ENCODE measurements at regions not wholly inside any gene's neighbourhood (a gene's known extent, or its start where the extent isn't known, plus 50 kb on each side); places are given as distances from the start of the nearest gene placed in this dataset.
"Not testable (repeated sequence)": the region's sequence is repeated elsewhere in the genome, so short reads cannot be mapped to it uniquely, and the experiment has no call there.

DNA sequence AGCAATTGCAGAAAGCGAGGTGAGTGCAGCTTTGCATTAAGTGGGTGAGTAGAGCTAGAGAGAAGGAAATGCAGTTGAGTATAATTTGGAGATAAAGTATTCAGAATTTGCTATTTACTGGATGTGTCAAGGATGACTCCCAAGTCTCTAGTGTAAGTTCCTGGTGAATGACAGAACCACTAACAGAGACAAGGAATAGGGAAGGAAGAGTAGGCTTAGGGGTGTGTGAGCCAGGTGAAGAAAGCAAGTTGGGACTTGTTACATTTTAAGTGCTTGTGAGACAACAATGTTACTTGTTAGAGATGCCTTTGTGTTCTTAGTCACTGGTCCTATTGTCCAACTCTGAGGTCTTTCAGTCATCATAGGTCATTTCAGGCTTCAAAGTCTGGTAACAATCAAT is 70.8 kb downstream of the TBC1D26 start:
- DNase-seq (ENCODE audit: low read depth, low spot score); in situ Hi-C loops (cut with HindIII; ENCODE audit: low pct_unique_long_range_greater_than_20kb, low sequenced_read_pairs): not testable (repeated sequence)

DNA sequence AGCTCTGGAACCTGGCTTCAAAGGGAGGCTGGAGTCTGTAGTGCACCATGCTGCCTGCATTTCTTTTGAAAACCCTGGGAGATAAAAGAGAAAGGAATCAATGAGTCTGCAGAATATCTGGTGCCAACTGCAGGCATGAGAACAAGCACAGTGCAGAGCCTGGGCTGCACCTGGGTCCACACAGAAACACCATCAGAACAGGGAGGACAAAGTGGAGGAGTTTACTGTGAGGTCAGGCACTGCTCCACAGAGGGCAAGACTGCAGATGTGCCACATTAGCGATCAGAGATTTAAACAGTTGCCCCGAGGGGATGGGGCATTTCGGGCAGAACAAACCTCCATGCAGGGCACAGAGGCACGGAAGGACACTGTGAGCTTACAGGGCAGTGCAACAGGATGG is 74.7 kb downstream of the TBC1D26 start:
- DNase-seq (ENCODE audit: low read depth, low spot score); in situ Hi-C loops (cut with HindIII; ENCODE audit: low pct_unique_long_range_greater_than_20kb, low sequenced_read_pairs): not testable (repeated sequence)

DNA sequence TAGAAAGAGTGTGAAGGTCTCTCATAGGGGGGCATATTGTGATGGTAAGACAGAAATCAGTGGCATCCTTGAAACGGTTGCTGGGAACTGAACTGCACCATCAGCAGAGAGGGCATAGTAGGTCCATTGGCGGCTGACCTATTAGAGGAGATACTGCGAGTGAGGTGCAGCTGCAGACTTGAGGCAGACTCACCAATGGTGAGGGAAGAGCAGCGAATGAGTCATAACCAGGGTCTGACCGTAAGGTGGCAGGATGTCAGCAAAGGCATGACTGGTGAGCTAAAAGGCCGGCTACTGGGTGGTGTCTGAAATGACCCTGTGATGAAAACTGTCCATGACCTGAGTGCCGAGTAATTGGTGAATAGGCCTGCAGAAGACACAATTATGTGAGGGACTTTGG is 81.3 kb downstream of the TBC1D26 start:
- in situ Hi-C loops (cut with HindIII; ENCODE audit: low pct_unique_long_range_greater_than_20kb, low sequenced_read_pairs); DNase-seq (ENCODE audit: low read depth, low spot score): not testable (repeated sequence)

DNA sequence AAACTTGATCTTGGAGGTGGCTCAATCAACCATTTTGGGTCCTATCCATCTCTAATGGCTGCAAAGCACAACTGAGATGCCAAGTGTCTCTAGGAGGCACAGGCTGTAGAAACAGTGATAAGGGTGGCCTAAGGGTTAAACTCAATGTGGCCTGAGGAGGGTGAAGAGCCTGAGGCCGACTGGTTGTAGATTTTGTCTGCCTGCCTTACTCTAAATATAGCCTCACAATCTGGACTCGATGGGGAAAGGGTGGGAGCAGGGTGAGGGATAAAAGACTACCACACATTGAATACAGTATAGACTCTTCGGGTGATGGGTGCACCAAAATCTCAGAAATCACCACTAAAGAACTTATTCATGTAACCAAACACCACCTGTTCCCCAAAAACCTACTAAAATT is 81.9 kb downstream of the TBC1D26 start:
- DNase-seq (ENCODE audit: low read depth, low spot score); in situ Hi-C loops (cut with HindIII; ENCODE audit: low pct_unique_long_range_greater_than_20kb, low sequenced_read_pairs): not testable (repeated sequence)

DNA sequence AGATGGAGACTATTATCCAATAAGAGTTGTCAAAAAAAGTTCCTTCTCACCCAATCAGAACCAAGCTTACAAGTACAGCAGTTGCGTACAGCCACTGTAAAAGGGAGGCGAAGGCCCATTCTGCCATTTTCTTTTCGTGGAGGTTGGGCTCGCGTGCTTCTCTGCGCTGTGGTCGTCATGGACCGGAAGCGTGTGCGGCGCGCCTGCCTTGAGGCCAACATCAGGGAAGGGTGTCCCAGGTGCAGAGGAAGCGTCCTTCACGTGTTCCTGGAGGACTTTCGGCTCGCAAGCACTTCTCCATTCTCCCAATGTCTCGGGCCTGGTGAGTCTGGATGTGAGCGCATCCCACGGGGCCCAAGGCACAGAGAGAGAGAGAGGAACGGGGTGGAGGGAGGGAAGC is 85.8 kb downstream of the TBC1D26 start:
- in situ Hi-C loops (cut with HindIII; ENCODE audit: low pct_unique_long_range_greater_than_20kb, low sequenced_read_pairs); DNase-seq (ENCODE audit: low read depth, low spot score): not testable (repeated sequence)

DNA sequence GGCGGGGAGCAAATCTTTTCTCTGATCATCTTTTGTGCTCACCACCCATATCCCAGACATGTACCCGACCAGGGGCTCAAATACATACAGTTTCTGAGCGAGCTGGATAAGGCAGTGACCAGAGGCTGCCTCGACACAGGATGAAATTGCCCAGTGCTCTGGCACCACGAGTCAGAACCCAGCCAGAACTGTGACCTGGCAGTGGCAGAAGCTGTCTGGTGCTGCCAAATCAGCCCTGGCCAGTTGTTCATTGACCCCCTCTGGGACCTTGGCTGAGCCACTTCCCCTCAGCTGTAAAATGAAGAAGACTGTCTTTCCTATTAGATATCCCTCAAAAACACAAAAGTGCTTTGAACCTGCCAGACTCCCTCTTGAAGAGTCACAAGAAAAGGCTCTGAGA is 90.2 kb downstream of the TBC1D26 start:
- DNase-seq (ENCODE audit: low read depth, low spot score); in situ Hi-C loops (cut with HindIII; ENCODE audit: low pct_unique_long_range_greater_than_20kb, low sequenced_read_pairs): not testable (repeated sequence)

DNA sequence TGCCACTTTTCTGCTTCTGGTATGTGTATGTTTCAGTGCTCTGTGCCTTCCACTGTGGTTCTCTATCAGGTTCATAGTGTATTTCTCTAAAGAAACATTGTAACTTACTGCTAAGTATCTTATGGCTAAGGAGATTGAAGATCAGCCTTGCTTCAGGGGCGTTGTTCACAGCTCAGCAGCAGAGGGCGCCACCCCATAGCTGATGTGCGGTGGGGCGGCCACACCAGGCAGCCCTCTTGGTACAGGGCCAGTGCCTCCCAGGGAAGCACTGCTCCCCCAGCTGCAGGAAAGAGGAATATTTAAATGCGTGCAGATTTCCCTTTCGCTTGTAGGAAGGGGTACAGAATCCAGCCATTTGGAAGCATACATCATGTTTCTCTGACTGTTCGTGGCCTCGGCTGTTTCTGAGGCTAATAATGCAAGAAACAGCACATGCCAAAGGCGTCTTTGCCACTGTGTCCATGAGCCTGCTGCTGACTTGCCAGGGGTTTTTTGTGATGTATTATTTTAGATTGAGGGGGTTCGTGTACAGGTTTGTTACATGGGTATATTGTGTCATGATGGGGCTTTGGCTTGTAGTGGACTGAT is 96.7 kb downstream of the TBC1D26 start:
- in situ Hi-C loops (cut with HindIII; ENCODE audit: low pct_unique_long_range_greater_than_20kb, low sequenced_read_pairs) = not testable (repeated sequence)
- DNase-seq (ENCODE audit: low read depth, low spot score) = peak; percentile 77

DNA sequence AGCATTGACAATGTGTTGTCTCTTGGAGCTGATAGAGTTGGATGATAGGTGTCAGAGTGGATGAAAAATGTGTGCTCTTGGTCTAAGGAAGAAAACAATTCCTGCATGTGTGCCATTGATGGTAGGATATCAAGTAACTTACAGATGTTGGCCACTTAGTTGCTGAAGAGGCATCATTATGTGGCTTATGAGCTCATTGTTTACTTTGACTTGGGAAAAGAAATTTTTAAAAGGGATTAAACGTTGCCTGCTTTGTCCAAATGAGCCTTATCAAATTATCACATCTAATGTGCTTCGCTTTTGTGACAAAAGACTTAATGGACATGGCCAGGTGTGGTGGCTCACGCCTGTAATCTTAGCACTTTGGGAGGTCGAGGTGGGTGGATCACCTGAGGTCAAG is 98.1 kb downstream of the TBC1D26 start:
- DNase-seq (ENCODE audit: low read depth, low spot score); in situ Hi-C loops (cut with HindIII; ENCODE audit: low pct_unique_long_range_greater_than_20kb, low sequenced_read_pairs): not testable (repeated sequence)

DNA sequence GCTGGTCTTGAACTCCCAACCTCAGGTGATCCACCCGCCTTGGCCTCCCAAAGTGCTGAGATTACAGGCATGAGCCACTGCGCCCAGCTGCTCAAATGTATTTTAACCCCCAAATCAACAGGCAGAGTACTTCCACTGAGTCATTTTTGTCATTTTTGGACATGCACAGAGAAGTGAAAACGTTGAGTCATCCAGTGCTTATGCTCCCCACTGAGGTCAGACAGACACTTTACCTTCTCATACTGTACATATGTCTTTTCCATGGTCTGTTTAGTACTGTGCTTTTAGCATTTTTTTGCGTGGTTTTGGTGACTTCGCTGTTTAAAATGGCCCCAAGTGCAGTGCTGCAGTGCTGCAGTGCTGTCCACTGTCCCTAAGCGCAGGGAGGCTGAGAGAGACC is 99.1 kb downstream of the TBC1D26 start:
- in situ Hi-C loops (cut with HindIII; ENCODE audit: low pct_unique_long_range_greater_than_20kb, low sequenced_read_pairs) = not testable (repeated sequence)

DNA sequence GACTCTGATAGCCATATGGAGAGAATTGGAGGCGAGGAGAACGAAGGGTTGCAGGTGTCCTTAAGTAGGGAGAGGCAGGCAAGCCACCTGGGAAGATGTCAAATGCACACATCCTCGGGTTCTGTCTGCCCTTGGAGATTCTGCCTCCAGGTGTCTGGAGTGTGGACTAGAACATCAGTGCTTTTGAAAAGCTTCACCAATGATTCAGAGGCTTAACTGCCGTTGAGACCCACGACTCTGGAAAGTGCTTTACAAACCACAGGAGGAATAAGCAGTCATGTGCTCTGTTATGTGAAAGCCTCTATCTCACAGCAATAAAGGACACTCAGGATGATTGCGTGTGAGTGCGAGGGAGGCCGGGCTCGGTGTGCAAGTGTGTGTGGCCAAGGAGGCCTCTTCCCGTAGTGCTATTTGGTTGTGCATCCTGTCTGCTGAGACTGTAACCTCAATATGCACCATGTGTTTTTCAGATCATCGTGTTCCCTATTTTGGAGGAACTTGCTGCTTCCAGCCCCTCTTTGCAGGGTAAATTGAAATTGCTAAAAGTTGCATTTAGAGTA is 100.9 kb downstream of the TBC1D26 start:
- in situ Hi-C loops (cut with HindIII; ENCODE audit: low pct_unique_long_range_greater_than_20kb, low sequenced_read_pairs); DNase-seq (ENCODE audit: low read depth, low spot score): not testable (repeated sequence)

More for the DNA sequence above, 99.1 kb downstream of the TBC1D26 start:
- not testable (repeated sequence) for DNase-seq (ENCODE audit: low read depth, low spot score)

DNA sequence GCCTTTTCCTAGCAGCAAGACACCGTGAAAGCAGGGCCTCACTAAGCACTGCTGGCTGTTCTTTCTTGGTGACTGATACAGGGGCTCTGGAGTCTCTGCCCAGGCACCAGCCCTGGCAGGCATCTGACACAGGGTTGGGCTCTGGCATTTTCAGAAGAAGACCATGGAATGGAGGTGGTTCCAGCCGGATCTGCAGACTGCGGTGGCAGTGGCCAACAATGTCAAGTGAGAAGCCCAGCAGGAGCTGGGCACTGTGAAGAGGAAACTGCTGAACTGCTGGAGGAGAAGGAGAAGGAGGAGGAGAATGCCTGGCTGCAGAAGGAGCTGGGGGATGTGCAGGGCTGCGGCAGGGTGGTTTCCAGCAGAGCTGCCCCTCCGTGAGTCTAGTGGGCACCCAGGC is 101.8 kb downstream of the TBC1D26 start:
- in situ Hi-C loops (cut with HindIII; ENCODE audit: low pct_unique_long_range_greater_than_20kb, low sequenced_read_pairs); DNase-seq (ENCODE audit: low read depth, low spot score): not testable (repeated sequence)

DNA sequence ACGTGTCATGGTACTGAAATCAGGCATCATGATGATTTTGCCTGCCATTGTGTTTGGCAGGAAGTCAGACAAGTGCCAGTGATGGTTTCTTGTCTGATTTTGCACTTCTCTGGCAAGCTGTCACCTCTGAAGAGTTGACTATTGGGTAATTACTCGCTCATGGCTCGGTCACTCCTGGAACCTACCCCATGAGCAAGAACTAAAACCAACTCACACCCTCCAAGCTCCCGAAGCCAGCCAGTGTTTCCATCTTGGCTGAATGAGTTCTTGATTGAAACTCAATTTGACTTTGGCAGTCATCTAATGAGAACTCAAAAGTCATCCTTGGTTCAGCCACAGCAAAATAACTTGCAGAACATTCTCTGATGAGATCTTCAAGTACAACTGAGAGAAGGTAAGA is 103.4 kb downstream of the TBC1D26 start:
- in situ Hi-C loops (cut with HindIII; ENCODE audit: low pct_unique_long_range_greater_than_20kb, low sequenced_read_pairs); DNase-seq (ENCODE audit: low read depth, low spot score): not testable (repeated sequence)

DNA sequence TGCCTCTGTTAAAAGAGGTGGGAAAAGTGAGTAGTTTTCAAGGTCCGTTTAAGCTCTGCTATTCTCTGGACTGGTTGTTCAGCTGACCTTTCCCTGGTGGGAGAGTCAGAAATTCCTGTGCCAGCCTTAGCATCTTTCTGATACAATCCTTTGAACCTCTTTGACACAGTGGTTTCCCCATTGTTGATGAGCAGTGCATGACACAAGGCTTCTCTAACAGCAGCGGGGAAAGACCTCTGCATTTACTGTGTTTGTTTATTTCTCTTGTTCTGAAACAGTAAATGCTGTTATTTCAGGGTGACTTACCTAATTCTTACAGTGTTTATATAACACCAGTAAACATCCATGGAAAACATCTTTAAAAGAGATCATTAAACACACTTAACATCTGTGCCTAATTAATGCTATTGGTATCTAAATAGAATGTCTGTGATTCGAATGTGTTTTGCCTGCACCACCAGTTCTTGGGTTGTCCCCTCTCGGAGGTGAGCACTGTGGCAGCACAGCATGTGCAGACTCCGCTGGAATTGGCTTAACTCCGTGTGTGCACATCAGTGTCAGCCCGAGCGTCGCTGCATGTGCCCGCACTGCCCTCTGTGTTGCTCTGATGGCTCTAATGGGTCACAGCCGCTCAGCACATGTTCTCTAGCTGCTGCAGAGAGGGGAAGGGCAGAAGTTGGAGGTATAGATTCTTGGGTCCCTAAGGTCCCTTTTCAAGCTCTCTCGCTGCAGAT is 104.3 kb downstream of the TBC1D26 start:
- in situ Hi-C loops (cut with HindIII; ENCODE audit: low pct_unique_long_range_greater_than_20kb, low sequenced_read_pairs) = not testable (repeated sequence)

DNA sequence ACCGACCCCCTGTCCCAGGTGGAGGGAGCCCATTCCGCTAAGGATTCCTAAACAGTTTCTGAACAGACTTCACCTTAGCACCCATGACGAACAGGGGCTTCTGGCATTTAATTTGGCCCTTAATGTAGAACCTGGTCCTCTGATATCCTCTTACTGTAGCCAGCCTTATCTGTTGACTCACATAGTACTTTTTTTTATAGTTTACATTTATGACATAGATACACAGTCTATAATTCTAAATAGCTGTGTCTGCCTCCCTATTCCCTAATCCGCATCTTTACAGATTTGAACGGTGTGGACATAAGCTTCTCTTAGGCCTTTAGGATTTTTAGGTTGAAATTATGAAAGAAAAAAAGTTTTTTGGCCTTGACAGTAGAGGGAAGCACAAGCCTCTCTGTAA is 104.9 kb downstream of the TBC1D26 start:
- in situ Hi-C loops (cut with HindIII; ENCODE audit: low pct_unique_long_range_greater_than_20kb, low sequenced_read_pairs) = not testable (repeated sequence)

More for the DNA sequence above, 104.3 kb downstream of the TBC1D26 start:
- DNase-seq (ENCODE audit: low read depth, low spot score) = not testable (repeated sequence)

DNA sequence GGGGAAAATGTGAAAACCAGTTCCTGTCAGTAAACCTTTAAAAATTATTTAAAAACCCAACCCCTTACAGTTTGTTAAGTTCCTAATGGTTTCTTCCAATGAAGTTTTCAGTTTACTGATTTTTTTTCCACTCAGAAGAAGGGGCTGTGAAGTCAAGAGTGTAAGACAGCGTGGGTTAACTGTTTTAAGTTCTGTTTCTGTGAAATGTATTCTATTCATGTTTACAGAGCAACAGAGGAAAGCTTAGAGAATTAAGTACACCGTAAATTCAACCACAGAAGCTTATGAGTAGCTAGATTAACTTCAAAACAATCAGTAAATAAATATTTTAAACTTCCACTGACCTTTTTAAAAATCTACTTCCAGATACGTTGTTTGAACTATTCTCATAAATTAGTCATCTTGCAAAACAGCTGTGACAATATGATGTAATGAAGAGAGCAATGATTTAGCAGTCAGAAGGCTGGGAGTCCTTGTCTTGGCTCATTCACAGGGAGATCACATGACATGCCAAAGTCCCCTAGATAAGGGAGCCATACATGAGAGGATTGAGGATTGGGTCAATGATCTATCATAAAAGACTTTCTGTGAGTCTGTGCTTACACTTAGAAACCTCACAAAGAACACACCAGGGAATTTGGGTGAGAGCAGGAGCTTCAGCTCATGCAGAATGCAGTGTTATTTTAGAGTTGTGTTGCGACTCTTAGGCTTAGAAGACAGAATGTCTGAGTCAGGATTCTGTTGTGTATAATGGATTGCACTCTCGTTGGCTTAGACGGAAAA is 97.3 kb upstream of the ADORA2B start:
- in situ Hi-C loops (cut with HindIII; ENCODE audit: low pct_unique_long_range_greater_than_20kb, low sequenced_read_pairs) = not testable (repeated sequence)
- peak; percentile 89 for DNase-seq (ENCODE audit: low read depth, low spot score)

More for the DNA sequence above, 104.9 kb downstream of the TBC1D26 start:
- DNase-seq (ENCODE audit: low read depth, low spot score) = not testable (repeated sequence)

DNA sequence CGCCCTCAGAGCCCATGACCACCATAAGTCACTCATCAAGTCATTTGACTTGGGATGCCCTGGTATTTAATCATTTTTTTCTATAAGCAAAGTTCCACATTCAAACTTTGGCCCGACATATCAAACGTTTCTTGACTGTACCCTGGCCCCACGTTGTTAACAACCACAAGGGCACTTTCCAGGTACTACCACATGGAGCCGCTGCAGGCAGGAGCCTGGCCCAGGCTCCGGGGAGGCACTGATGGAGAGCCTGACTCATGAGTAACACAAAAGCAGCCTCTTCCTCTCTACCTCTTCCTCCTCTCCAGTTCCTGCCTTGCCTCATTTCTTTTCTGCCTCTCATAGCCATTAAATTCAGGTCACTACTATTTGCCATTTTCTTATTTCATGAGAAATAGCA is 95.9 kb upstream of the ADORA2B start:
- in situ Hi-C loops (cut with HindIII; ENCODE audit: low pct_unique_long_range_greater_than_20kb, low sequenced_read_pairs) = not testable (repeated sequence)
- peak; percentile 73 for DNase-seq (ENCODE audit: low read depth, low spot score)

DNA sequence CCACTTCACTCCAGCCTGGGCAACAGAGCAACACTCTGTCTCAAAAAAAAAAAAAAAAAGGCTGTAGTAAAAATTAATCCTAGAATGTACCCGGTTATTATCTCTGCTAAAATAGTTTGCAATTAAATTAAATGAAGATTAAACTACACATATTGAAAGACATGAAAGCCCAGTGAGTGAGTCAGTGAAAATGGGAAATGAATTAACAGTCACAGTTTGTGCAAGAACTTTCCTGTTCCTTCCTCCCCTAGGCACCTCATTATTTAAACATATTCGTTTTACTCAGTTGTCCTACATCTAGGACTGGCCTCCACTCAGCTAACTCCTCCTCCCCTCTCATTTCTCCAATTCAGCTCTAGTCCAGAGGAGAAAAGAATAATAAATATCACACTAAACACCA is 94.9 kb upstream of the ADORA2B start:
- in situ Hi-C loops (cut with HindIII; ENCODE audit: low pct_unique_long_range_greater_than_20kb, low sequenced_read_pairs); DNase-seq (ENCODE audit: low read depth, low spot score): not testable (repeated sequence)

DNA sequence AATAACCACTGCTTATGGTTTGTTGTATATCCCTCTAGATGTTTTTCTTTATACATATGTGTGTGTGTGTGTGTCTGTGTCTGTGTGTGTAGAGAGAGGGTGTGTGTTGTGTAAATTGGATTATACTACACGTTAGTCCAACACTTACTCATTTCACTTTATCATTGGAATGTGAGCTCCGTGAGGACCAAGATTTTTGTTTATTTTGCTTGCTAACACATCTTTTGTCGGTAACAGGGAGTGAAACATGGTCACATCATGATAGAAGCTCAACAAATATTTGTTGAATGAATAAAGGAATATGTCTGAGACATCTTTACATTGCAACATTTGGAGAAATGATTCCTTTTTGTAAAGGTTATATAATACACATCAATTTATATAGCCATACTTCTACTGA is 94.2 kb upstream of the ADORA2B start:
- in situ Hi-C loops (cut with HindIII; ENCODE audit: low pct_unique_long_range_greater_than_20kb, low sequenced_read_pairs); DNase-seq (ENCODE audit: low read depth, low spot score): not testable (repeated sequence)

Data from SK-MEL-5 (cell line).